Ureter (tissue), 1 donor: ENCODE measurements at regions not wholly inside any gene's neighbourhood (a gene's known extent, or its start where the extent isn't known, plus 50 kb on each side); places are given as distances from the start of the nearest gene placed in this dataset.
"Not testable (repeated sequence)": the region's sequence is repeated elsewhere in the genome, so short reads cannot be mapped to it uniquely, and the experiment has no call there.

ENCODE experiments used
- DNase-seq: peaks from one replicate; pipeline ENCODE4 v3.0.0-alpha.2; 2020; ENCODE audit warnings: low spot score
- donor health status: DM: yes; HTN: yes; CAD: no.

DNA sequence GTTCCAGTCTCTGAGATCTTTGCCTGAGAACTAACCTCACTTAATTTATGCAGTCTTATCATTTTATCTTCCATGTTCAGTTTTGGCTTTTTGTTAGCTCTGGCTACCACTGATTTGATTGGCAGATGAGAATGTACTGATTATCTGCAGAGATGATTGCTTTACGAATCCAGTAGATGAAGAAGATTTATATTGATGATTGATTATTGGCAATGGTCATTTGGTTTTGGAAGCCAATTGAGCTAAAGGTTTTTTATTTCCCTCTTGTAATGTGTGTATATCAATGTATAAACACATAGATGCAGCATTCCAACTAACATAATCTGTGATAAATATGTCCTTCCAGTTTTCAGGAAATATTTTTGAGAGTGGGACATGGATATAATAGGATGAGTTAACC, 763.6 kb downstream of the CDH11 start:
- DNase-seq, result no peak

GRCh38 chr16:64356267-64356666, 765.6 kb downstream of the CDH11 start:
- no peak for DNase-seq

DNA sequence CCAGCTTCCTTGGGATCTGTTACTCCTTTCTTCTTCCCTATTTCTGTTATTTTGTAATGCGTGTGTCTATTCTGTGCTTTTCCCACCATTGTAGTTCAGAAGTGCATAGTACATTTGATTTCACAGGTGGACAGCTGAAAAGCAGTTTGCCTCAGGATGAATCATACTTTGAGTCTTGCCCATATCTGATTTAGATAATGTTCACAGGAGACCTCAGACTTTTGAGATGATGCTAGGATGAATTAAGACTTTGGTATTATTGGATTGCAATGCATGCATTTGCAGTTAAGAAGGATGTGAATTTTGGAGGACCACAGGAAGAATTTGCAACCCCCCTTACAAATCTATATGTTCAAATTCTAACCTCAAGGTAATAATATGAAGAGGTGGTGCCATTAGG, 769.6 kb downstream of the CDH11 start:
- no peak for DNase-seq

DNA sequence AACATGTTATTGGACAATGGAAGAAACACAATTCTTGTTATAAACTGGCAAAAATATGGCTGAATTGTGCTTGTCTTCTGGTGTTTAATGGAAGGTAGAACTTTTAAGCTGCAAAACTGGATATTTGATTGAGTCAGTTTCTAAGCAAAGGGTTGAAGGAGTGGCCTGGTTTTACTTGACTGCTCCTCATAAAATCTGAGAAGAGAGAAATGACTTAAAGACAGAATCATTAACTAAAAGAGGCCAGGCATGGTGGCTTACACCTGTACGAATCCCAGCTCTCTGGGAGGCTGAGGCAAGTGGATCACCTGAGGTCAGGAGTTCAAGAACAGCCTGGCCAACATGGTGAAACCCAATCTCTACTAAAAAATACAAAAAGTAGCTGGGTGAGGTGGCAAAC, 770.7 kb downstream of the CDH11 start:
- DNase-seq, result no peak

DNA sequence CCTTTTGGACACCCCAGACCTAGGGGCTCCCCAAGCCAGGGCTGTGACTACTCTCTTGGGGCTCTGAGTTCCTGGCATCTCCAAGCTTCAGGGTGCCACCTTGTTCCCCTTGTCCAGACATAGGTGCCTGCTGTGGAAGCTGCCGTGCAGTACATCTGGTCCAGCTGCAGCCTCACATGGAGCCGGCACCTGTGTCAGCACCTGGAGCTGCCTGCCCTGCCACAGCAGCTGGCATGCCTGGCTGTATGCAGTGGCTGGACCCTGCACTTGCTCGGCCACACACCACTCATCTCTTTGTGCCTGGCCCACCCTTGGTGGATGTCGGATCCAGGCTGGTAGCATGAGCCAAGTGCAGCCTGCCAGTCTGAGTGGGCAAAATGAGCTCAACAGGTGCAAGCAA, 775.8 kb downstream of the CDH11 start:
- no peak for DNase-seq

GRCh38 chr16:64345142-64345541, 776.7 kb downstream of the CDH11 start:
- DNase-seq, result no peak

DNA sequence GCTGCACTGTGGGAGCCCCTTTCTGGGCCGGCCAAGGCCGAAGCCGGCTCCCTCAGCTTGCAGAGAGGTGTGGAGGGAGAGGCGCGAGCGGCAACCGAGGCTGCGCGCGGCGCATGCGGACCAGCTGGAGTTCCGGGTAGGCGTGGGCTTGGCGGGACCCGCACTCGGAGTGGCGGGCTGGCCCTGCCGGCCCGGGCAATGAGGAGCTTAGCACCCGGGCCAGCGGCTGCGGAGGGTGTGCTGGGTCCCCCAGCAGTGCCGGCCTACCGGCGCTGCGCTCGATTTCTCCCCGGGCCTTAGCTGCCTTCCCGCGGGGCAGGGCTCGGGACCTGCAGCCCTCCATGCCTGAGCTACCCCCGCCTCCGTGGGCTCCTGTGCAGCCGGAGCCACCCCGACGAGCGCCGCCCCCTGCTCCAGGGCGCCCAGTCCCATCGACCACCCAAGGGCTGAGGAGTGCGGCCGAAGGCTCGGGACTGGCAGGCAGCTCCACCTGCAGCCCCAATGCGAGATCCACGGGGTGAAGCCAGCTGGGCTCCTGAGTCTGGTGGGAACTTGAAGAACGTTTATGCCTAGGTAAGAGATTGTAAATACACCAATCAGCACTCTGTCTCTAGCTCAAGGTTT, 777.9 kb downstream of the CDH11 start:
- not testable (repeated sequence) for DNase-seq

DNA sequence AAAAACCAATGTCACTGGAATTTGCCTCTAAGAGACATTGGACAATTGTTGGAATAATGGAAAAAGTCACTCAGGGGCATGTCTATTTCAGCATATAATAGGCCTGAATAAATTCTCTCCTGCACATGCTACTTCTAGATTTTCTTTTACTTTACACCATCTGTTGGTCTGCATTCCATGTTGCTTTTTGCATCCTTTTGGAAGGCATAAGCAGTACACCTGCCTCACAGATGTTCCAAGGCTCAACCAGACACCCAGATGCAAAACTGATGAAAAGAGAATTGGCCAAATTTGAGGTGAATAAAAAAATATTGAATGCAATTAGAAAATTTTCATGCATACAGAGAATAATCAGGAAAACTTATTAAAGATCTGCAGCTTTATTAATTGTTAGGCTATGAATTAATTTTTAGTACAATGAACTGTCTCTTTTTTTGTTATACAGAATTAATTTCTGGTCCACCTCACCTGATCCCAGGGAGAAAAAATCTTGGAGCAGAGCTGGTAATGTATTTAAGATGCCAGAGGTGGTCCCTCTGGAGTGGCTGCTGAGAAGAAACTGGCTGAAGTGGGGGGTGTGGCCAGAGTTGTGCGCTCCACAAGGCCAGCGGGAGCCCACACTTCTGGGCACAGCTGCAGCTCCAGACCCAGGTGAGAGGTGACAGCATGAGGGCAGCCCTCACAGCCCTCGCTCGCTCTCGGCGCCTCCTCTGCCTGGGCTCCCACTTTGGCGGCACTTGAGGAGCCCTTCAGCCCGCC, 778.6 kb downstream of the CDH11 start:
- no peak for DNase-seq

GRCh38 chr16:64341336-64341735, 780.5 kb downstream of the CDH11 start:
- DNase-seq, result not testable (repeated sequence)

GRCh38 chr16:64339052-64339770, 782.7 kb downstream of the CDH11 start:
- no peak for DNase-seq

- DNase-seq, result no peak
Observed at GRCh38 chr16:64321881-64322280, 800.0 kb downstream of the CDH11 start.

- no peak for DNase-seq
Observed at GRCh38 chr16:64321066-64321465, 800.8 kb downstream of the CDH11 start.

GRCh38 chr16:64317601-64318000, 804.3 kb downstream of the CDH11 start:
- no peak for DNase-seq

DNA sequence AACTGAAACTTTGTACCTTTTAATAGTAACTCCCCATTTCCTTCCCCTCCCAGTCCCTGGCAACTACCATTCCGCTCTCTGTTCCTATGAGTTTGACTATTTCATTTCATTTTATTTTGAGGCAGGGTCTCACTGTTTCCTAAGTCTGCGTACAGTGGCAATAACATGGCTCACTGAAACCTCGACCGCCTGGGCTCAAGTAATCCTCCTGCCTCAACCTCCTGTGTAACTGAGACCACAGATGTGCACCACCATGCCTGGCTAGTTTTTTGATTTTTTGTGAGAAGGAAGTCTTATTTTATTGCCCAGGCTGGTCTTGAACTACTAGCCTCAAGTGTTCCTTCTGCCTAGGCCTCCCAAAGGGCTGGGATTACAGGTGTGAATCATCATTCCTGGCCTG, 808.1 kb downstream of the CDH11 start:
- no peak for DNase-seq

GRCh38 chr16:64312980-64313379, 808.9 kb downstream of the CDH11 start:
- no peak for DNase-seq

DNA sequence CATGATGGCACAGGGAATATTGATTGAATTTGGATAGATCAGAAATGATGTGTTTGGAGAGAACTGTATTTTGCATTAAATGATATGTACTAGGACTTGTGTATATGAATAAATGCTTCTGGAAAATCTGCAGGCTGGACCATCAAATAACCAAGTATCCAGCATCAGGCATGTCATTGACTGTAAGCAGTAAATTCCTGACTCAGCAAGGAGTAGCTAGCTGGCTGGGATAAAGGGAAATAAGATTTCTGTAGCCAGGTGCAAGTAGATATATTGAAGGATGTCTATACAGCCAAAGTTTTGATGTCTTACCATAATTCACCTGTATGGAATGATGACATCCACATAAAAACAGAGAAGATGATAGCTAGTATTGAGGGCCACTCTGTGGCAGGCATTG, 809.6 kb downstream of the CDH11 start:
- no peak for DNase-seq

DNA sequence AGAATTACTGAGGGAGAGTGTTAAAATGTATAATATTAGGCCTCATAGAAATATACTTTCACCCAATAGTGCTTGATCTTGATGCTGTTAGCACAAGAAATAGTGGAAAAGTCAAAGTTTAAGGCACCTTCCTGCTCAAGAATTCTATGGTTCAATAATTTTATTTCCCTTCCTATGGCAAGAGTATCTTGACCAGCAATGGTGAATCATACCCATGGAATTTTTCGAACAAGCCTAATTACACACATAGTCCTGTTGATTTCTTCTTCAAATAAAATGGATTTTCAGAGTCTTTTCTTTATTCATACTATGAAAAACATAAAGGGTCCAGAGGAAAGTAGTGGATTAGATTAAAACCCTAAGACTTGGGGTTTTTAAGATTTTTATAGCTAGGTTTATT, 810.6 kb downstream of the CDH11 start:
- no peak for DNase-seq

DNA sequence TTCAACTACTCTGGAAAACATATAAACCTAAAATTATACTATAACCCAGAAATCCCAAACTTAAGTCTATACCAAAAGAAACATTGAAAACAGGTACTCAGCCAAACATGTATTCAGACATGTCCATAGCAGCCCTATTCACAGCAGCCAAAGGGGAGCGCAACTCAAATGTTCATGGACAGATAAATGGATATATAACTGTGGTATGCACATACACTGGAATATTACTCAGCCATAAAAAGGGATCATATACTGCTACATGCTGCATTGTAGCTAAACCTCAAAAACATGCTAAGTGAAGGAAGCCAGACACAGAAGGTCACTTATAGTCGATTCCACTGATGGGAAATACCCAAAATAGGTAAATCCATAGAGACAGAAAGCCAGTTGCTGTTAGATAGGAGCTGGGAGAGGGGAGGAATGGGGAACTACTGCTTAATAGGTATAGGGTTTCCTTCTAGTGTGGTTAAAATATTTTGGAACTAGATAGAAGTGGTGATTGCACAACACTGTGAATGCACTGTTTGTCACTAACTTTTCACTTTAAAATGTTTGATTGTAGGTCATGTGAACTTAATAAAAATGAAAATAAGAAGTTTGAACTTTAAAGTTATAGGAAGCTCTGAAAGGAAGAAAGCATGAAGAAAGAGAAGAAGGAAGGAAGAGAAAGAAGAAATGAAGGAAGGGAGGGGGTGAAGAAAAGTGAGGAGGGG, 812.3 kb downstream of the CDH11 start:
- no peak for DNase-seq

DNA sequence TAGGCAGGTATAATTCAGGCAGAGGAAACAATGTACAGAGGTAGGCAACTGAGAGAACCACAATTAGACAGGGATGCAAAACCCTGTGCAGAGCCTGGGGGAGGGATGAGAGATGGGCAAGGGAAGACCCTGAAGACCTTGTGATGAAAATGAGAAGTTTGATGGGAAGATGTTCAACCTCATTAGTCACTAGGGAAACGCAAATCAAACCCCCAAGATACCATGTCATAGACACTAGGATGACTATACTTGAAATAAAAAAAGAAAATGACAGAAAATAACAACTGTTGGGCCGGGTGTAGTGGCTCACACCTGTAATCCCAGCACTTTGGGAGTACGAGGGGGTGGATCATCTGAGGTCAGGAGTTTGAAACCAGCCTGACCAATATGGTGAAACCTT, 813.1 kb downstream of the CDH11 start:
- DNase-seq, result no peak

- DNase-seq, result no peak
Observed at GRCh38 chr16:64307431-64307830, 814.4 kb downstream of the CDH11 start.

DNA sequence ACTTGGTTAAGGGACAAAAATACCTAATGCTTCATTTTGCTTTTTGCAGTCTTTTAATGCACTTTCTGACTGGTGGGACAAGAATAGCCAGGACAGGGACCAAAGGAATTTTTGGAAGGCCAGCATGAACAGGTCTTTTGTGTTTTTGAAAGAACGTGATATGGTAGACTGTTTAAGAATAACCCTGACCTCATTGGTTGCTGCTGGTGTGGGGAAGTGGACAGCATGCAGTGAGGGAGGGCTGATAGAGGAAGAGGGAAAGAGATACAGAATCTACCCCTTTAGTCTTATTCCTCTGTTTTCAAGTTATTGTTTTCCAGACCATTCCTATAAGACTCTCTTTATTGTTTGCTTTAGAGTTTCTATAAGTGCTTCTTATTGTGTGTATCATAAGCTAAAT, 816.2 kb downstream of the CDH11 start:
- DNase-seq, result no peak

DNA sequence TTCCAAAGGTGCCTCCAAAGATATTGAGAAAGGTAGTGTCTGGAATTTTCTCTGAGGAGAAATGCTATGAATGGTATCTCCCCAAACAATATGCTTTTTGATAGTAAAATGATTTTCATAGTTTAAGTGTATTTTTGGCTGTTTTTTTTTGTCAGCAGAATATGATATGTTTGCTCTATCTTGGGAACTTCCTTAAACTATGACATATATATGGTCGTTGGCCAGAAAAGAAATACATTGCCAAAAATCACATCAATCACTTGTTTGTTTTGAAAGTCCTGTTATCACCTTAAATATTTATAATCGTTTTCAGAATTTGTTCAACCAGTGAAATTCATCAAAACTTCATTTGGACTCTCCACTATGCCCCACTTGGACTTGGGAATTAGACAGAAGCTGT, 816.9 kb downstream of the CDH11 start:
- DNase-seq, result no peak
